BJ (cell line): ENCODE measurements at regions not wholly inside any gene's neighbourhood (a gene's known extent, or its start where the extent isn't known, plus 50 kb on each side); places are given as distances from the start of the nearest gene placed in this dataset.
"Not testable (repeated sequence)": the region's sequence is repeated elsewhere in the genome, so short reads cannot be mapped to it uniquely, and the experiment has no call there.

Experiments
- CTCF ChIA-PET: fragments of 350-600 bp; formaldehyde crosslinking; extraction: SDS; loops from one replicate; lab custom pipeline; 2021; ENCODE audit warnings: antibody characterized with exemption, inconsistent platforms; lab: Yijun Ruan, JAX
- POLR2A ChIA-PET: fragments of 300-600 bp; sonication (Branson Sonifier 250); formaldehyde crosslinking; extraction: SDS; loops from one replicate; lab custom pipeline; 2021; ENCODE audit warnings: antibody characterized with exemption; lab: Charles Lee
- DNase-seq: peaks from one replicate; pipeline ENCODE4 v3.0.0-alpha.2; 2011; ENCODE audit warnings: low read depth
- H3K27me3 ChIP-seq: 2 replicates; pipeline ENCODE4 v1.6.0; 2011; ENCODE audit warnings: low read length; ENCODE audit not compliant: control insufficient read depth, insufficient read depth
- H3K36me3 ChIP-seq: 2 replicates; pipeline ENCODE4 v1.5.1; 2011; ENCODE audit warnings: low read length; ENCODE audit not compliant: control insufficient read depth, insufficient read depth
- H3K4me3 ChIP-seq: 2 replicates; pipeline ENCODE4 v1.5.1; 2011; ENCODE audit warnings: low read depth, mild to moderate bottlenecking, control low read depth, low read length
- CTCF ChIP-seq: IDR thresholded peaks from 2 replicates; pipeline ENCODE4 v1.5.1; 2011; ENCODE audit warnings: low read depth, mild to moderate bottlenecking, control low read depth, inconsistent platforms, low read length, moderate library complexity; ENCODE audit not compliant: insufficient read depth

DNA sequence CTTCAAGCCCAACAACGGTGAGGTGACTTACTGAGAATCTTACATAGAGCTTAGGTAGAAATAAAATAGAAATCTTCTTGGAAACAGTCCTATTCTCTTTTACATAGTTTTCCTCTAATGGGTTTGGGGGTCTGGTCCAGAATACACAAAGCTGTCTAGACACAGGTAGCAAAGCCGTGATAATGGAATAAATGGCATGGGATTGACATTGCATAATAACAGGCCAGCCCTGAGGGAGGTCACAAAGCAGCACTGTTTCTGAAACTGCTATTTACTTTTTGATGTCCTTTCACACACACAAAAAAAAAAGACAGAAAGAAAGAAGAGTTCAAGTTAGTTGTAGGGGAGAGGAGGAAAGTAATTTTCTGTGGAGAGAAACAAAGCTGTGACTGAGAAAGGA lies 364.8 kb upstream of the SORCS1 start:
- CTCF ChIA-PET = no interaction called here
- Histone ChIP-seq H3K36me3 (no peaks in the 10 kb centered on the region), H3K4me3 (no peak overlapping the region), H3K27me3 (no peaks in the 10 kb centered on the region)
- no peak for DNase-seq
- no peak for TF ChIP-seq CTCF
- POLR2A ChIA-PET = no interaction called here

DNA sequence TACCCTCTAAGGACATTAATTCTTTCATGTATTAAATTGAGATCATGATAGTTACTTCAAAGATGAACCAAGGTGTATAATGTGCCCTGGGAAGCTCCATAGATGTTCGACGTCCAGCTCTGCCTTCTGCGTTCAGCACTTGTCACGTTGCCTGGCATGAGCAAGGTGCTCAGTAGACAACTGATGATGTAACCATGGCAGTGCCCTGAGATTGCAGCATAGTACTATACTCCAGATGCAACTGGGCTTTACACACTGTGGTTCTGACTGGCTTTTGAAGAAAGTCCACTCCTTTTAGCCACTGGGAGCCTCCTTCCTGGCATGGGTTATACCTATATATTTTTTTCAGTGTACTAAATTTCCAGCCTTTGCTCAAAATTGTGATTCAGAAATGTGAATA lies 355.8 kb upstream of the SORCS1 start:
- CTCF ChIA-PET = no interaction called here
- TF ChIP-seq CTCF = no peak
- Histone ChIP-seq H3K4me3 (no peak overlapping the region), H3K27me3 (no peaks in the 10 kb centered on the region), H3K36me3 (no peaks in the 10 kb centered on the region)
- POLR2A ChIA-PET = no interaction called here
- no peak for DNase-seq

DNA sequence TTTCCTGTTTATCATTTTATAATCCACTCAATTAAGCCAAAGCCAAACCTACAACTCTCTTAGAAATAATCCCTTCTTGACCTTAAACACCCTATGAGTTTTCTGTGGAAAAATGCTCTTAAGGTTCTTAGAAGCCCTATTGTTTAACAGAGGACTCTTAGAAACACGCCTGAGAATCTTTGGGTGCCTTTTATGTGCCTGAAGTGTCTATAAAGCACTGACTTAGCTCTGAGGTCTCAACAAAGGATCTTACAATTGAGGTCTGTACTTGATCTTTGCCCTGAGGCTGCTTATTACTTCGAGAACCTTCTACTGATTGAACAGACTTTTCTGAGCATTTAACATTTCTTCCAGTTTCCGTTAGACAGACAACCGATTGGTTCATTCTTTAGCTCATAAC lies 353.3 kb upstream of the SORCS1 start:
- Histone ChIP-seq H3K27me3 (no peaks in the 10 kb centered on the region), H3K4me3 (no peak overlapping the region), H3K36me3 (no peaks in the 10 kb centered on the region)
- POLR2A ChIA-PET = no interaction called here
- no peak for TF ChIP-seq CTCF
- CTCF ChIA-PET = no interaction called here
- DNase-seq = no peak

- H3K36me3 ChIP-seq = no peaks in the 10 kb centered on the region
- no peak for DNase-seq
- POLR2A ChIA-PET = no interaction called here
- no peak for TF ChIP-seq CTCF
- H3K4me3 ChIP-seq = no peak overlapping the region
- CTCF ChIA-PET = no interaction called here
- no peaks in the 10 kb centered on the region for H3K27me3 ChIP-seq
Observed at GRCh38 chr10:107516349-107516748, 351.8 kb upstream of the SORCS1 start.

DNA sequence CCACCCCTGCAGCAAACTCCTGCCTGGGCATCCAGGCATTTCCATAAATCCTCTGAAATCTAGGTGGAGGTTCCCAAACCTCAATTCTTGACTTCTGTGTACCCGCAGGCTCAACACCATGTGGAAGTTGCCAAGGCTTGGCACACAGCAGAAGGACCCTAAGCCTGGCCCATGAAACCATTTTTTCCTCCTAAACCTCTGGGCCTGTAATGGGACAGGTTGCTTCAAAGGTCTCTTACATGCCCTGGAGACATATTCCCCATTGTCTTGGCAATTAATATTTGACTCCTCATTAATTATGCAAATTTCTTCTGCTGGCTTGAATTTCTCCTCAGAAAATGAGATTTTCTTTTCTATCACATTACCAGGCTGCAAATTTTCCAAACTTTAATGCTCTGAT lies 339.5 kb upstream of the SORCS1 start:
- H3K27me3 ChIP-seq, CTCF ChIA-PET, H3K36me3 ChIP-seq, DNase-seq, POLR2A ChIA-PET, H3K4me3 ChIP-seq: not testable (repeated sequence)

GRCh38 chr10:107502229-107502985 lies 337.9 kb upstream of the SORCS1 start:
- H3K27me3 ChIP-seq = no peaks in the 10 kb centered on the region
- H3K4me3 ChIP-seq = no peak overlapping the region
- ChIA-PET CTCF (interaction anchor here (0.6 kb wide), 1 partner anchor 13 kb away, joined by 3 read pairs; no protein-coding TSS in a partner anchor), POLR2A (no interaction called here)
- H3K36me3 ChIP-seq = no peaks in the 10 kb centered on the region
- no peak for TF ChIP-seq CTCF
- DNase-seq = no peak
